22Rv1 (cell line): ENCODE measurements at regions not wholly inside any gene's neighbourhood (a gene's known extent, or its start where the extent isn't known, plus 50 kb on each side); places are given as distances from the start of the nearest gene placed in this dataset.

Experiments
- H3K27ac ChIP-seq: fragments of 450-650 bp; 2 replicates; pipeline ENCODE4 v1.5.1; 2017
- ZFX ChIP-seq: fragments of 450-650 bp; IDR thresholded peaks from 2 replicates; pipeline ENCODE4 v1.6.1; 2017; ENCODE audit warnings: antibody characterized with exemption, borderline replicate concordance
- TF ChIP-seq, protein P1 (sequence below): fragments of 450-650 bp; IDR thresholded peaks from 2 replicates; pipeline ENCODE4 v1.5.1; 2017; ENCODE audit warnings: mild to moderate bottlenecking

DNA sequence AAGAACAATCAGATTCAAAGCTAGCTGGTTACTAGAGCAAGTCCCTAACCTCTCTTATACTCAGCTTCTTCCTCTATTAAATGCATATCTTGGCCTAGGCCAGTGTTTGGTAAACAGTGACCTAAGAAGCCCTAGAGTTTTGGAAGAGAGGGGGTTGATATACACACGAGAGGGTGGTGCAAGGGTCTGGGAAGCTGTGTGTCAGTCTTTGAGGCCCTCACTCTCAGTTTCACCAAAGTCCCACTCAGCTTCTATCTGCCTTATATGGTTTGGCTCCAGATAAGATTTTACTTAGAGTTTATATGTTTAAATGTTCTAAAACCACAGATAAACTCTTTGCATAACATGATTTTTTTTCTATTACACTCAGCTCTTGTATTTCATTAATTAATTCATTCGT lies 526.1 kb upstream of the BTBD3 start:
- TF ChIP-seq, protein P1, sequence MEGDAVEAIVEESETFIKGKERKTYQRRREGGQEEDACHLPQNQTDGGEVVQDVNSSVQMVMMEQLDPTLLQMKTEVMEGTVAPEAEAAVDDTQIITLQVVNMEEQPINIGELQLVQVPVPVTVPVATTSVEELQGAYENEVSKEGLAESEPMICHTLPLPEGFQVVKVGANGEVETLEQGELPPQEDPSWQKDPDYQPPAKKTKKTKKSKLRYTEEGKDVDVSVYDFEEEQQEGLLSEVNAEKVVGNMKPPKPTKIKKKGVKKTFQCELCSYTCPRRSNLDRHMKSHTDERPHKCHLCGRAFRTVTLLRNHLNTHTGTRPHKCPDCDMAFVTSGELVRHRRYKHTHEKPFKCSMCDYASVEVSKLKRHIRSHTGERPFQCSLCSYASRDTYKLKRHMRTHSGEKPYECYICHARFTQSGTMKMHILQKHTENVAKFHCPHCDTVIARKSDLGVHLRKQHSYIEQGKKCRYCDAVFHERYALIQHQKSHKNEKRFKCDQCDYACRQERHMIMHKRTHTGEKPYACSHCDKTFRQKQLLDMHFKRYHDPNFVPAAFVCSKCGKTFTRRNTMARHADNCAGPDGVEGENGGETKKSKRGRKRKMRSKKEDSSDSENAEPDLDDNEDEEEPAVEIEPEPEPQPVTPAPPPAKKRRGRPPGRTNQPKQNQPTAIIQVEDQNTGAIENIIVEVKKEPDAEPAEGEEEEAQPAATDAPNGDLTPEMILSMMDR: no peak
- no peak for TF ChIP-seq ZFX
- H3K27ac ChIP-seq: no peak overlapping the region

DNA sequence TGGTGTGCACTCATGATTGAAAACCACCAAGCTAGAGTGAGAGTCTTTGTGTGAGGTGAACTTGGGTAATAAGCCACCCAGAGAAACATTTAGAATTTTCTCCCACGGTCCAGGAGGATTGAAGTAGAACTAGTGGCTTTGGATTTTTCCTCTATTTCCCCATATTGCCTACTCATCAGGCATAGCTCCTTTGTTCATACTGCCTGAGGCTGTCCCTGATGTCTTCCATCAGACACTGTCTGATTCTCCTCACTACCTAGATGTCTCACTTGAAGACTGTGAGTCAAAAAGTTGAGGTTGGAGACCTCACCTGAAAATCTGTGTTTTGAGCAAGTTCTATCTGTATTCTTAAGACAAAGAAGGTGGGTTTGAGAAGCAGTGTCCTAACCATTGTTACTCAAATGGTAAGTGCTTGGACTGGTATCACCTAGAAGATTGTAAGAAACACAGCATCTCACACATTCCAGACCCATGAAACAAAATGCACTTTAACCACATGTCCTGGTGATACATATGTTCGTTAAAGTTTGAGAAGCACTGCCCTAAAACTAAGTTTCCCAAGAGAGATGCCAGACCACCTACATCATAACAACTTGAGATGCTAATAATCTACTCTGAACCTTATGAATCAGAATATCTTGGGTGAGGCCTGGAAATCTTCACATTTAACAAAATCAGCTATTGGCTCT lies 523.4 kb upstream of the BTBD3 start:
- no peak overlapping the region for H3K27ac ChIP-seq
- TF ChIP-seq, protein P1: no peak
- TF ChIP-seq ZFX: no peak

DNA sequence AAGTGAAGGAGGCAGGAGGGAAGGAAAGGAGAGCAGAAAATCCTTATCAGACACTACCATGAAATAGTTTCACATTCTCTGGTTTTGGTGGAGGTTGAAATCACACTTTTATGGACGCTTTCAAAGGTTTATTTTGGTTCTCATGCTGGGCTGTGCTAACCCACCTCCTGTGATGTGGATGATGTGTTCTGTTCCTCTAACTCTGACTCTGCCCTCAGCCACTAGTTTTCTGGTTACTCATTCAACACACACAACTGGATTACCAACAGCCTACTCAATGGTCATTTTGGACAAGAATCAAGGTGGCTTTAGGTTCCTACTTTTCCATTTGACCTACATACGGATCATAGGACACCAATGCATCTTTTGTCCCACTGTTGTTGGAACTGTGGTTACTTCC lies 522.1 kb upstream of the BTBD3 start:
- no peak overlapping the region for H3K27ac ChIP-seq
- TF ChIP-seq, protein P1: no peak
- TF ChIP-seq ZFX: no peak

DNA sequence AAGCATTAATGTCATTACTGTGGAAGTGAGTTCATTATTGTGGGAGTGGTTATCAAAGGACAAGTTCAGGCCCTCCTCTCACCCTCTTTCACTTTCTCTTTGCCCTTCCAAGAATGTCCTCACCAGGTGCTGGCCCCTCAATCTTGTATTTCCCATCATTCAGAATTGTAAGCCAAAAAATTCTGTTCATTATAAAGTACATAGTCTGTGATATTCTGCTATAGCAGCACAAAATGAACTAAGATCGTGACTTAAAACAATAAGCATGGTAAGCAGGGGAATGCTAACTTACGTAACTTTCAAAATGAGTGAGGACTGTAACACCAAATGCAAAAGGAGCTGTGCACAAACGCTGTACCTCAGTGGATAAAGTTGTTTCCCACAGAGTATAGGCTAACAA lies 515.7 kb upstream of the BTBD3 start:
- TF ChIP-seq ZFX: no peak
- TF ChIP-seq, protein P1: no peak
- no peak overlapping the region for H3K27ac ChIP-seq

DNA sequence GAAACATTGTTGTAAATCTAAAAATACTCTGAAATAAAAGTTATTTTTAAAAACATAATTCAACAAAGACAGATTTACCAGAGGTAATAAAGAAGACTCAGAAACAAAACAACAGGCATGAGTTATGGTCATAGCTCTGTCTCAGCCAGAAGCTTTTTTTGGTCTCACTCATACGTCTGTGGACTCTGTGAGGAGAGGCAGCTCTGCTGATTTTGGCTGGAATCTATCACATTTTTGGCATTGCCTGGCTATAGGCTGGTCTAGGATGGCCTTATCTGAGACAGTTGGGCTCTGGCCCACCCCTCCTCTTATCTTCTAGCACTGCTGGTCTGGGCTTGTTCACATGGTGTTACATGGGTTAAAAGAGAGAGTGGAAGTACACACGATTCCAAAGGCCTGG lies 514.0 kb upstream of the BTBD3 start:
- TF ChIP-seq ZFX: no peak
- TF ChIP-seq, protein P1: no peak
- no peak overlapping the region for H3K27ac ChIP-seq

DNA sequence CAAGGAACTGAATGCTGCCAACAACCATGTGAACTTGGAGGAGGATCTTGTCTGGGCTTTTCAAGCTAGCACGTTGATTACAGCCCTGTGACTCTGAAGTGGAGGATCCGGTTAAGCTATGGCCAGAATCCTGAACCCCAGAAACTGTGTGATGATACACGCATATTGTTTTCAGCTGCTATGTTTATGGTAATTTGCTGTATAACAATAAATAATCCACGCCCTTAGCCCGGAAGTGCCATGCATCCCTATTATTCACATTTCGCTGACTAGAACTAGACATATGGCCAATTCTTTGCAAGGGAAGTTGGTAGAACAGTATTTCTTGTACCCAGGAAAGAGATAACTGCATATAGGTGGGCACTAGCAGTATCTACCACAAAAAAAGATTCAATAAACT lies 510.8 kb upstream of the BTBD3 start:
- no peak for TF ChIP-seq ZFX
- TF ChIP-seq, protein P1: no peak
- no peak overlapping the region for H3K27ac ChIP-seq

DNA sequence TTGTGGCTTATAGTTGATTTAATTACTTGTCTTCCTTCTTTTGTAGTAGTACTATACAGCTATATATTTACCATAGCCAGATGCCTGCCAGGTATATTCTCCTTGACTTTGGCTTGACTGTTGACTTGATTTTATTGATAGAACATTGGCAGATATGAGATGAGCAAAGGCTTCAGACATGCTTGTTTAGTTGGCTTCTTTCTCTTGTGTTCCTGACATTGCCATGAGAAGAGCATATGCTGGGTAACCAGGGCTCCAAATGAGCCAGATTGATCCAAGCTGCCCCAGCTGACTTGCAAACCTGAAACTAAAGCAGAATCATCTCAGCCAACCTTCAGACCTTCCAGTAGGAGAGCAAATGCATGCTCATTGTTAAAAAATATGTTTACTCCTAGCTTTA lies 508.1 kb upstream of the BTBD3 start:
- TF ChIP-seq ZFX: no peak
- TF ChIP-seq, protein P1: no peak
- no peak overlapping the region for H3K27ac ChIP-seq
